Endometrium (tissue), 2 donors: ENCODE measurements at regions not wholly inside any gene's neighbourhood (a gene's known extent, or its start where the extent isn't known, plus 50 kb on each side); places are given as distances from the start of the nearest gene placed in this dataset.
"Not testable (repeated sequence)": the region's sequence is repeated elsewhere in the genome, so short reads cannot be mapped to it uniquely, and the experiment has no call there.

Experiments used
- FAIRE-seq: peaks from 2 replicates; lab custom pipeline; 2012; peaks lifted over from hg19 to GRCh38; lab: Jason Lieb, UNC
- donor health status: control.
- donor health status: control.

GRCh38 chr2:238763471-238763995 is 84.4 kb upstream of the TWIST2 start:
- no peak for FAIRE-seq

- no peak for FAIRE-seq
Measured at GRCh38 chr2:238765590-238765989, 82.3 kb upstream of the TWIST2 start.

DNA sequence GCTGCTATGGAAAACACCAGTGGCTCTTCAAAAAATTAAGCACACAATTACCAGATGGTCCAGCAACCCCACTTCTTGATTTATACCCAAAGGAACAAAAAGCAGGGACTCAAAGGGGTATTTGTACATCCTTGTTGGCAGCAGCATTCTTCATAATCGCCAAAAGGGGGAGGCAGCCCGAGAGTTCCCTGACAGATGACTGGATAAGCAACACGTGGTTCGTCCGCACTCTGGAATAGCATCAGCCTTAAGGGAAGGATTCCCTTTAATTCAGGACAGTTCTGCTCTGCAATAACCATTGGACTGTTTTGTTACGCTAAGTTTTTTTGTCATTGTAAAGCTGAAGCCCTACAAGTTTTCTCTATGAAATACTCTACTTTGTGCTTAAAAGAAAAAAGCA is 76.7 kb upstream of the TWIST2 start:
- no peak for FAIRE-seq

DNA sequence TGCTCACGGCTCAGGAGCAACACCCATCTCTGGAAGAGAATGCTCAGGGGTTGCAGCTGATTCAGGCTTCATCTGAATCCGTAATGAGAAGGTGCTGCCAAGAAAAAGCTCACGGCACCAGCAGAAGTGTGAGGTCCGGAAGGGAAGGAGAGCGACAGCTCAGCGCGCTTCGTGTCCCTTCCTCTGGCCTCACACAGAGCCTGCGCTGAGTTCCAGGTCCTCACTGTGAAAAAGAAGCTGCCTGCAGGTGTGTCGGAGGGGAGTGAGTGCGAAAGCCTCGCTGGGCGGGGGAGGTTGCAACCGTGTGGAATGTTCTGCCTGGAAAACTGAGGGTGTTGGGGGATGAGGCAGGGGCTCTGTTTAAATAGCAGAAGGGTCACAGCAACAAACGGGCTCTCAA is 76.2 kb upstream of the TWIST2 start:
- FAIRE-seq = no peak

DNA sequence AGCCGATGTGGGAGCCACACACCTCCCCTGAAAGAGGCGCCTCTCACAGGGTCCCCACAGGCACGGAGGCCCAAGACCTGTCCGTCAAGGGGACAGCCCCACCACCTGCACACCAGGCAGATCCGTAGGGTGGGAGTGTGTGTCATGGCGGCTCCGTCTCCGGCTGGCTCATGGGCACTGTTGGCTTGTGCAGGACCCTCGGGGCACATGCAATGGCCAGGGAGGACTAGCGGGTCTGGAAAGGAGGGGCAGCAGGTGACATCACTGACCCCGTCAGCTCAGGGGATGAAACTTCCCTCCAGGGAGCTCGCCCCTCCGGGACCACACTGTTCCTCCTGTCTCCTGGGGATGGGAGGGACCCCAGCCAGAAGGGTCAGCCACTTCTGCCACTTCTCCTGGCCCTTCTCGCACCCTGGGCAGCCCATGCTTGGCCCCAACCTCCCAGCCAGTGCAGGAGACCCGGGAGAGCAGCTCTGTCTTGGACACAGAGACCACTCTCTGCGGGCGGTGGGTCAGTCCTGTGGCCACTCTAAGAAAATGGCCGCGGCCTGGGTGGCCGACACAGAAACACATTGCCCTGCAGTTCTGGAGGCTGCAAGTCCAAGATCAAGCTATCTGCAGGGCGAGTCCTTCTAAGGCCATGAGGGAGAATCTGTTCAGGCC is 75.1 kb upstream of the TWIST2 start:
- no peak for FAIRE-seq

DNA sequence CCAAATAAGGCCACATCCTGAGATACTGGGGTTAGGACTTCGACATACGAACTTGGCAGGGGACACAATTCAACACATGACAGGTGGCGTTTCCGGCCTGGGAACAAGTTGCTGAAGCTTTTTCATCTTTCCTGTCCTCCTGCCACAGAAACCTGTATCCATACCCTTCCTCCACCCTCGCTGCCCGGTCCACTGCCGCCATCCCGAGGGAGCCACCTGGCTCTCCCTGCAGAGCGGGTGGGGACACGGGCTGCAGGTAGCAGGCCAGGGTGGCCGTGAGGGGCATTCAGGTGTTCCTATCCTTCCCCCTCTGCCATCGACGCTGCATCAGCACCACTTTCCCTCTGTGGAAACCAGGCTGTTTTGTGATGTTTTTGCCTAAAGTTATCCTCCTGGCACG is 74.4 kb upstream of the TWIST2 start:
- no peak for FAIRE-seq

GRCh38 chr2:238774071-238774470 is 73.8 kb upstream of the TWIST2 start:
- FAIRE-seq = no peak

- no peak for FAIRE-seq
Measured at GRCh38 chr2:238774980-238775509, 72.8 kb upstream of the TWIST2 start.

DNA sequence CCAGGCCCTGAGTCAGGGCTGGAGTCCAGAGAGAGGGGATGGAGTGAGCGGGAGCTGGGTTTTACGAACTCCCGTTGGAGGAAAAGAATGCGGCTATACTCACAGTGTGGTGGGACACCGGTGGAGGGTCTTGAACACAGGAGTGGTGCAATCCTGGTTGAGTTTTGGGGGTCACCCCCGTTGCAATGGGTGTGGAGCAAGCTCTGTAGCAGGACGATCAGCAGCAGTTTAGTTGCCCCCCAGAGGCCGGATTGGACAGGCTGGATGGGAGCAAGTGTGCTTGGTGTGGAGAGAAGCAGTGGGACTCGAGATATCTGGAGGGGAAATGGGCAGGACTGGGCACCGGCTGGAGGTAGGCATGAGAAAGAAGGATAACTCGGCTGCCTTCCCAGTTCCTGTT is 72.3 kb upstream of the TWIST2 start:
- FAIRE-seq = no peak

- no peak for FAIRE-seq
Measured at GRCh38 chr2:238776003-238776760, 71.7 kb upstream of the TWIST2 start.

DNA sequence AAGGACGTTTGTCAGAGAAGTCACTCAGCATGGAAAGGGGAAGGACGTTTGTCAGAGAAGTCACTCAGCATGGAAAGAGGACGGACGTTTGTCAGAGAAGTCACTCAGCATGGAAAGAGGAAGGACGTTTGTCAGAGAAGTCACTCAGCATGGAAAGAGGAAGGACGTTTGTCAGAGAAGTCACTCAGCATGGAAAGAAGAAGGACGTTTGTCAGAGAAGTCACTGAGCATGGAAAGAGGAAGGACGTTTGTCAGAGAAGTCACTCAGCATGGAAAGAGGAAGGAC is 71.2 kb upstream of the TWIST2 start:
- FAIRE-seq = not testable (repeated sequence)

DNA sequence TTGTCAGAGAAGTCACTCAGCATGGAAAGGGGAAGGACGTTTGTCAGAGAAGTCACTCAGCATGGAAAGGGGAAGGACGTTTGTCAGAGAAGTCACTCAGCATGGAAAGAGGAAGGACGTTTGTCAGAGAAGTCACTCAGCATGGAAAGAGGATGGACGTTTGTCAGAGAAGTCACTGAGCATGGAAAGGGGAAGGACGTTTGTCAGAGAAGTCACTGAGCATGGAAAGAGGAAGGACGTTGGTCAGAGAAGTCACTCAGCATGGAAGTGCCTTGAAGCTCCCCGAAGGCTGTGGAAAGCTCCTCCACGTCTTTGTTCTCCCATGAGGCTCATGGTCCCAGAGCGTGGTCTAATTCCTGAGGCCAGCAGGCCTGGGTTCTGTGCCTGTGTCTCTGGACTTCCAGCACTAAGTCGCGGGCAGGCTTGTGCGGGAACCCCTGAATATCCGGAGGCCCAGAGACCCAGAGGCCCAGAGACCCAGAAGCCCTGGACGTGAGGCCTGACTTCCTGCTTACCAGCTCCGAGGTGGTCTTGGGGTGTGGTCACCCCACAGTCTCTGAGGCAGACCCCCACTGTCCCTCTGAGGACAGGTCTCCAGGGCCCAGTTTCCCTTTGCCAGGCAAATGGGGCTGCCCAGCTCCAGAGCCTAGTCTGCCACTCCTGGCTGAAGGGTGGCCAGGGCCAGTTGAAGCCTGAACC is 70.4 kb upstream of the TWIST2 start:
- FAIRE-seq = no peak

- FAIRE-seq = peak; percentile 66
Measured at GRCh38 chr2:238784671-238785527, 63.0 kb upstream of the TWIST2 start.

- no peak for FAIRE-seq
Measured at GRCh38 chr2:238785528-238785860, 62.4 kb upstream of the TWIST2 start.

- no peak for FAIRE-seq
Measured at GRCh38 chr2:238786379-238786778, 61.5 kb upstream of the TWIST2 start.

DNA sequence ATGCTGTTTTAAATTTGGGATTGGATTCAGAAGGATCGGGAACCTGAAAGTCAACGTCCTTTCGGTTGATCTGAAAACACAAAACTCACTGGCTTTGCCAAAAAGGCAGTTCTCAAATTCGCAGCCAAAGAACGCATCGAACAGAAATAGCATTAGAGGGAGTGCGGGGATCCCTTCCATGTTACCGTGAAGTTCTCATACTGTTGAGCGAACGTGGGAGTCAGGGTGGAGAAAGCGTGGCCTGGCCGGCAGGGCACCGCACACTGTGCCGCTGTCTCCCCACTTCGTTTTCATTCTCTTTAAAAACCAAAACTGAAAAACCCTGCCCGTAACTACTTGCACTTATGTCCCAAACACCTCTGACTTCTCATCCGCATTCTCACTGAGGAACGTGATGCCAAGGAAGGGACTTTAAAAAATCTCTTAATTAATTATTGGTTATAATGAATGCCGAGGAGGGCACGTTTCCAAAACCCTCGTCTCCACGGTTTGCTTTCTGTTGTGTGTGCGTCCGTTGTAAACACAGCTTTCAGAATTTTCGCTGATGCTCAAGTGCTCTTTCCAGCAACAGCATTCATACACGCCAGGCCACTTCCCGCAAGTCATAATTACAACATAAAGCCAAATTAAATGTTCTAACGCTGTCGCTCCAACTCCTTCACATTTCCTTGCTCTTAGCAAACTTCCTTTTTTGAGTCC is 60.9 kb upstream of the TWIST2 start:
- FAIRE-seq = no peak

DNA sequence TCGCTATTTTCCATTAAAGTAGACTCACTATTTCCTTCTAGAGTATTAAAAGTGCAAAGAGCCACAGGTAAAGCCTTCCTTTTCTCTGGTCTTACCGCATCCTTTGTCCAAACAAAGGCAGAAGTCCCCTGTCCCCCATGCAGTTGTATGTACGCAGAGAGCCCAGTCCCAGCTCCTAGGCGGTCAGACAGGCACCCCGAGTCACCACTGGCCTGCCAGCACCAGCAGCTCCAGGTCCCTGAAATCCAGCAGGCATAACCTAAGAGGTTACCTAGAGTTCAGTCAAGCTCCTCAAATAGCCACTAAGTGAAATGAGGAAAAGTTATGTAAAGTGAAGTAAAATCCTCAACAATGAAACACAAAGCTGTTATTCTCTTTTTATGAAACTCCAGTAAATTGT is 60.4 kb upstream of the TWIST2 start:
- no peak for FAIRE-seq

DNA sequence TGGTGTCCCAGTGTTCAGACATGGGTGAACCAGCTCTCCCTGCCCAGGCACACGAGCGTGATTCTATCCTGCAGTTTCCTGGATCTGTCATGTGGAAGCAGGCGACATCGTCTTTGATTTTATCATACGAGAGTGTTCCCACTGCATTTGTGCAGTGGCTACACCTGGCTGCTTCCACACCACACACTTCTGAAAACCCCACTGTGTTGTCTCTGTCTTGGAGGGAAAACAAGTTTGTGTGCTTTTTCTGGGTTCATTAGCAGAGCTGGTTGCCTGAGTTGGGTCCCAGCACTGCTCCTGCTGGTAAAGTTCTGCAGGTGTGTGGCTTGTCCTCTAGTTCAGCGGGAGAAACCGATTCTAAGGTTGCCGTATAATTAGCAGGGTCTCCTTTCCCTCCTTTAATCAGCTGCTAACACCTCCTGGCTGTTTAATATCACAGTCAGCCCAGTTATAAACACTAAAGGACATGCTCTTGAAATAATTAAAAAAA is 58.5 kb upstream of the TWIST2 start:
- no peak for FAIRE-seq

GRCh38 chr2:238790126-238790832 is 57.6 kb upstream of the TWIST2 start:
- no peak for FAIRE-seq

- no peak for FAIRE-seq
Measured at GRCh38 chr2:238790833-238791230, 57.1 kb upstream of the TWIST2 start.

GRCh38 chr2:238791354-238791753 is 56.5 kb upstream of the TWIST2 start:
- no peak for FAIRE-seq
